HepG2 (cell line): ENCODE measurements at regions not wholly inside any gene's neighbourhood (a gene's known extent, or its start where the extent isn't known, plus 50 kb on each side); places are given as distances from the start of the nearest gene placed in this dataset.

ENCODE experiments used
- ATAC-seq: fragments of 200-7000 bp; cut with Tn5 transposase; 3 replicates; pipeline ENCODE4 v1.9.1; 2020; ENCODE audit warnings: mild to moderate bottlenecking, moderate library complexity
- BruUV-seq: library from RNA; stranded (reverse); fragments of 400-500 nt; replicated peaks from 2 replicates; lab custom pipeline; 2021; lab: Mats Ljungman, UMichigan
- CTCF ChIA-PET: fragments of 300-600 bp; formaldehyde crosslinking; extraction: SDS; loops from one replicate; lab custom pipeline; 2021; ENCODE audit warnings: low total read pairs, inconsistent platforms, low intra/inter-chr PET ratio; lab: Yijun Ruan, JAX
- POLR2A ChIA-PET: fragments of 350-600 bp; sonication (Branson Sonifier 250); formaldehyde crosslinking; loops from one replicate; lab custom pipeline; 2020; ENCODE audit warnings: antibody characterized with exemption, inconsistent platforms; lab: Yijun Ruan, JAX
- DNase-seq: peaks from one replicate; pipeline ENCODE4 v3.0.0-alpha.2; 2015; ENCODE audit warnings: low spot score
- FAIRE-seq: peaks from 3 replicates; lab custom pipeline; 2011; peaks lifted over from hg19 to GRCh38; lab: Jason Lieb, UNC
- H2AFZ ChIP-seq: one replicate; pipeline ENCODE4 v1.6.1; 2011; ENCODE audit warnings: low read length, inconsistent platforms
- H3K27ac ChIP-seq: fragments of 300-600 bp; 3 replicates; pipeline ENCODE4 v1.8.0; 2011; ENCODE audit warnings: mixed run types, mild to moderate bottlenecking, mixed read lengths, low read length, inconsistent platforms; ENCODE audit not compliant: insufficient read depth; ENCODE audit errors: extremely low read length
- H3K27me3 ChIP-seq, 2 experiments: fragments of 200-600 bp in 1 of 2; 2 replicates in 1 of 2; 3 replicates in 1 of 2; pipeline versions ENCODE4 v1.6.0 to v1.8.0; 2011; ENCODE audit warnings: low read length in 2 of 2, mild to moderate bottlenecking in 2 of 2, moderate library complexity in 2 of 2, inconsistent platforms in 1 of 2; ENCODE audit not compliant: insufficient read depth in 2 of 2, control insufficient read depth in 1 of 2
- H3K36me3 ChIP-seq, 2 experiments: fragments of 200-600 bp in 1 of 2; replicated peaks in 1 of 2; 2 replicates in 1 of 2; 3 replicates in 1 of 2; pipeline versions ENCODE4 v1.5.1 to v1.8.0; 2011; ENCODE audit warnings: low read length in 2 of 2, inconsistent platforms in 1 of 2; ENCODE audit not compliant: insufficient read depth in 2 of 2, control insufficient read depth in 1 of 2
- H3K4me1 ChIP-seq: 2 replicates; pipeline ENCODE4 v1.5.1; 2012; ENCODE audit warnings: low read length, inconsistent platforms; ENCODE audit not compliant: insufficient read depth
- H3K4me2 ChIP-seq: 2 replicates; pipeline ENCODE4 v1.6.0; 2011; ENCODE audit warnings: low read depth, low read length, inconsistent platforms
- H3K4me3 ChIP-seq, 3 experiments: fragments of 200-600 bp in 1 of 3; sonication (generic), shearing (Covaris generic) in 1 of 3; replicated peaks in 1 of 3; 2 replicates each; pipeline ENCODE4 v1.5.1; 2011 to 2016; ENCODE audit warnings: low read length in 3 of 3, inconsistent platforms in 2 of 3, low read depth in 2 of 3, mild to moderate bottlenecking in 2 of 3, control low read depth in 1 of 3, mixed read lengths in 1 of 3; ENCODE audit not compliant: insufficient read depth in 1 of 3
- H3K79me2 ChIP-seq: one replicate; pipeline ENCODE4 v1.6.1; 2011; ENCODE audit warnings: low read length, inconsistent platforms; ENCODE audit not compliant: insufficient read depth
- H3K9ac ChIP-seq: 2 replicates; pipeline ENCODE4 v1.6.0; 2011; ENCODE audit warnings: mild to moderate bottlenecking, low read depth, low read length, inconsistent platforms; ENCODE audit not compliant: insufficient read depth
- H3K9me3 ChIP-seq: 2 replicates; pipeline ENCODE4 v1.5.1; 2012; ENCODE audit warnings: mild to moderate bottlenecking, low read length
- H4K20me1 ChIP-seq: 2 replicates; pipeline ENCODE4 v1.6.0; 2011; ENCODE audit warnings: inconsistent platforms, mild to moderate bottlenecking, low read length, moderate library complexity; ENCODE audit not compliant: insufficient read depth
- ATF1 ChIP-seq: IDR thresholded peaks from 2 replicates; pipeline ENCODE4 v1.6.1; 2016; ENCODE audit warnings: mild to moderate bottlenecking, control low read depth
- GPN1 ChIP-seq: sonication (generic); formaldehyde crosslinking; IDR thresholded peaks from 2 replicates; pipeline ENCODE4 v1.5.1; 2020; ENCODE audit warnings: missing genetic modification reagents, borderline replicate concordance
- HMG20B ChIP-seq: conservative IDR thresholded peaks from 2 replicates; pipeline ENCODE4 v1.6.1; 2016; ENCODE audit warnings: missing genetic modification reagents, missing compliant biosample characterization
- HOXD1 ChIP-seq: sonication (generic); formaldehyde crosslinking; IDR thresholded peaks from 2 replicates; pipeline ENCODE4 v1.5.0; 2020; ENCODE audit warnings: missing genetic modification reagents
- PRPF4 ChIP-seq: fragments of 200-400 bp; formaldehyde crosslinking; IDR thresholded peaks from 2 replicates; pipeline ENCODE4 v1.6.1; 2016; ENCODE audit warnings: low read length, low read depth; ENCODE audit not compliant: poor library complexity, severe bottlenecking
- SP2 ChIP-seq: sonication (generic); formaldehyde crosslinking; IDR thresholded peaks from 2 replicates; pipeline ENCODE4 v1.5.1; 2020; ENCODE audit warnings: mild to moderate bottlenecking, missing genetic modification reagents
- ZFP62 ChIP-seq: sonication (generic); formaldehyde crosslinking; IDR thresholded peaks from 2 replicates; pipeline ENCODE4 v1.4.0; 2020; ENCODE audit warnings: missing genetic modification reagents
- ZNF232 ChIP-seq: sonication (generic); formaldehyde crosslinking; IDR thresholded peaks from 2 replicates; pipeline ENCODE4 v1.4.0; 2020; ENCODE audit warnings: missing genetic modification reagents, borderline replicate concordance
- ZNF329 ChIP-seq: sonication (generic); formaldehyde crosslinking; IDR thresholded peaks from 2 replicates; pipeline ENCODE4 v1.9.0; 2021; ENCODE audit warnings: low read depth, mild to moderate bottlenecking, missing genetic modification reagents
- WGBS: methylation state at CpG from one replicate; pipeline ENCODE4 v1.1.6; 2017; ENCODE audit warnings: low lambda C conversion rate; 5-methylcytosine and 5-hydroxymethylcytosine counted together
- in situ Hi-C: cut with HindIII; loops from 2 replicates; pipeline ENCODE4 v1.10.0; 2017; ENCODE audit warnings: low pct_unique_long_range_greater_than_20kb; ENCODE audit not compliant: extremely low pct_ligation_motif_present
- intact Hi-C: fragments of 100-400 bp; cut with micrococcal nuclease; formaldehyde crosslinking; loops from one replicate; pipeline ENCODE4 v1.10.0; 2022; ENCODE audit not compliant: unreplicated experiment
- TF ChIP-seq, protein P1 (sequence below): sonication (generic); formaldehyde crosslinking; IDR thresholded peaks from 2 replicates; pipeline ENCODE4 v1.5.0; 2020; ENCODE audit warnings: mild to moderate bottlenecking, missing genetic modification reagents, borderline replicate concordance
- TF ChIP-seq, protein P2 (sequence below): sonication (generic); formaldehyde crosslinking; IDR thresholded peaks from 2 replicates; pipeline ENCODE4 v1.8.1; 2022; ENCODE audit warnings: low read depth, mild to moderate bottlenecking, missing genetic modification reagents
- TF ChIP-seq, protein P3 (sequence below): sonication (generic); formaldehyde crosslinking; IDR thresholded peaks from 2 replicates; pipeline ENCODE4 v1.4.0; 2020; ENCODE audit warnings: missing genetic modification reagents

DNA sequence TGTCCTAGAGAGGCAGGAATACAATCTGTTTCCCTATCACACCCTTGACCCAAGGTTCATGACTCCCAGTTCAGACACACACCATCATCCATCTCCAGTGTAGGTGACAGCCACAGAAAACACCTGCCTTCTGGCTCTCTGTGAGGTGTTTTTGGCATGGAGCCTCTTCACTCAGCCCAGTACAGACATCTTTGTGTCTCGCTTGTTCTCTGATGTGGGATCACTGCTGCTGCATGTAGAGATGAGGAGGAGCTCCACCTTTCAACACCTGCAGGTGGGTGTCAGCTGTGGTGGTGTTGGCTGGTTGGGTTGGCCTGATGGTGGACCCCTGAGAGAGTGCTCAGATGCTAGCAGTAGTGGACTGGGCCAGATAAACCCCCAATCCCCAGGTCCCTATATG lies 916.7 kb upstream of the B3GALT2 start:
- no peak for TF ChIP-seq ZFP62
- no peak for TF ChIP-seq PRPF4
- no peak for TF ChIP-seq ZNF329 (CRISPR knock-in tag)
- no peak for TF ChIP-seq GPN1 (CRISPR knock-in tag)
- TF ChIP-seq, protein P1, sequence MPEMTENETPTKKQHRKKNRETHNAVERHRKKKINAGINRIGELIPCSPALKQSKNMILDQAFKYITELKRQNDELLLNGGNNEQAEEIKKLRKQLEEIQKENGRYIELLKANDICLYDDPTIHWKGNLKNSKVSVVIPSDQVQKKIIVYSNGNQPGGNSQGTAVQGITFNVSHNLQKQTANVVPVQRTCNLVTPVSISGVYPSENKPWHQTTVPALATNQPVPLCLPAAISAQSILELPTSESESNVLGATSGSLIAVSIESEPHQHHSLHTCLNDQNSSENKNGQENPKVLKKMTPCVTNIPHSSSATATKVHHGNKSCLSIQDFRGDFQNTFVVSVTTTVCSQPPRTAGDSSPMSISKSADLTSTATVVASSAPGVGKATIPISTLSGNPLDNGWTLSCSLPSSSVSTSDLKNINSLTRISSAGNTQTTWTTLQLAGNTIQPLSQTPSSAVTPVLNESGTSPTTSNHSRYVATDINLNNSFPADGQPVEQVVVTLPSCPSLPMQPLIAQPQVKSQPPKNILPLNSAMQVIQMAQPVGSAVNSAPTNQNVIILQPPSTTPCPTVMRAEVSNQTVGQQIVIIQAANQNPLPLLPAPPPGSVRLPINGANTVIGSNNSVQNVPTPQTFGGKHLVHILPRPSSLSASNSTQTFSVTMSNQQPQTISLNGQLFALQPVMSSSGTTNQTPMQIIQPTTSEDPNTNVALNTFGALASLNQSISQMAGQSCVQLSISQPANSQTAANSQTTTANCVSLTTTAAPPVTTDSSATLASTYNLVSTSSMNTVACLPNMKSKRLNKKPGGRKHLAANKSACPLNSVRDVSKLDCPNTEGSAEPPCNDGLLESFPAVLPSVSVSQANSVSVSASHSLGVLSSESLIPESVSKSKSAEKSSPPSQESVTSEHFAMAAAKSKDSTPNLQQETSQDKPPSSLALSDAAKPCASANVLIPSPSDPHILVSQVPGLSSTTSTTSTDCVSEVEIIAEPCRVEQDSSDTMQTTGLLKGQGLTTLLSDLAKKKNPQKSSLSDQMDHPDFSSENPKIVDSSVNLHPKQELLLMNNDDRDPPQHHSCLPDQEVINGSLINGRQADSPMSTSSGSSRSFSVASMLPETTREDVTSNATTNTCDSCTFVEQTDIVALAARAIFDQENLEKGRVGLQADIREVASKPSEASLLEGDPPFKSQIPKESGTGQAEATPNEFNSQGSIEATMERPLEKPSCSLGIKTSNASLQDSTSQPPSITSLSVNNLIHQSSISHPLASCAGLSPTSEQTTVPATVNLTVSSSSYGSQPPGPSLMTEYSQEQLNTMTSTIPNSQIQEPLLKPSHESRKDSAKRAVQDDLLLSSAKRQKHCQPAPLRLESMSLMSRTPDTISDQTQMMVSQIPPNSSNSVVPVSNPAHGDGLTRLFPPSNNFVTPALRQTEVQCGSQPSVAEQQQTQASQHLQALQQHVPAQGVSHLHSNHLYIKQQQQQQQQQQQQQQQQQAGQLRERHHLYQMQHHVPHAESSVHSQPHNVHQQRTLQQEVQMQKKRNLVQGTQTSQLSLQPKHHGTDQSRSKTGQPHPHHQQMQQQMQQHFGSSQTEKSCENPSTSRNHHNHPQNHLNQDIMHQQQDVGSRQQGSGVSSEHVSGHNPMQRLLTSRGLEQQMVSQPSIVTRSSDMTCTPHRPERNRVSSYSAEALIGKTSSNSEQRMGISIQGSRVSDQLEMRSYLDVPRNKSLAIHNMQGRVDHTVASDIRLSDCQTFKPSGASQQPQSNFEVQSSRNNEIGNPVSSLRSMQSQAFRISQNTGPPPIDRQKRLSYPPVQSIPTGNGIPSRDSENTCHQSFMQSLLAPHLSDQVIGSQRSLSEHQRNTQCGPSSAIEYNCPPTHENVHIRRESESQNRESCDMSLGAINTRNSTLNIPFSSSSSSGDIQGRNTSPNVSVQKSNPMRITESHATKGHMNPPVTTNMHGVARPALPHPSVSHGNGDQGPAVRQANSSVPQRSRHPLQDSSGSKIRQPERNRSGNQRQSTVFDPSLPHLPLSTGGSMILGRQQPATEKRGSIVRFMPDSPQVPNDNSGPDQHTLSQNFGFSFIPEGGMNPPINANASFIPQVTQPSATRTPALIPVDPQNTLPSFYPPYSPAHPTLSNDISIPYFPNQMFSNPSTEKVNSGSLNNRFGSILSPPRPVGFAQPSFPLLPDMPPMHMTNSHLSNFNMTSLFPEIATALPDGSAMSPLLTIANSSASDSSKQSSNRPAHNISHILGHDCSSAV, result no peak
- TF ChIP-seq, protein P2, sequence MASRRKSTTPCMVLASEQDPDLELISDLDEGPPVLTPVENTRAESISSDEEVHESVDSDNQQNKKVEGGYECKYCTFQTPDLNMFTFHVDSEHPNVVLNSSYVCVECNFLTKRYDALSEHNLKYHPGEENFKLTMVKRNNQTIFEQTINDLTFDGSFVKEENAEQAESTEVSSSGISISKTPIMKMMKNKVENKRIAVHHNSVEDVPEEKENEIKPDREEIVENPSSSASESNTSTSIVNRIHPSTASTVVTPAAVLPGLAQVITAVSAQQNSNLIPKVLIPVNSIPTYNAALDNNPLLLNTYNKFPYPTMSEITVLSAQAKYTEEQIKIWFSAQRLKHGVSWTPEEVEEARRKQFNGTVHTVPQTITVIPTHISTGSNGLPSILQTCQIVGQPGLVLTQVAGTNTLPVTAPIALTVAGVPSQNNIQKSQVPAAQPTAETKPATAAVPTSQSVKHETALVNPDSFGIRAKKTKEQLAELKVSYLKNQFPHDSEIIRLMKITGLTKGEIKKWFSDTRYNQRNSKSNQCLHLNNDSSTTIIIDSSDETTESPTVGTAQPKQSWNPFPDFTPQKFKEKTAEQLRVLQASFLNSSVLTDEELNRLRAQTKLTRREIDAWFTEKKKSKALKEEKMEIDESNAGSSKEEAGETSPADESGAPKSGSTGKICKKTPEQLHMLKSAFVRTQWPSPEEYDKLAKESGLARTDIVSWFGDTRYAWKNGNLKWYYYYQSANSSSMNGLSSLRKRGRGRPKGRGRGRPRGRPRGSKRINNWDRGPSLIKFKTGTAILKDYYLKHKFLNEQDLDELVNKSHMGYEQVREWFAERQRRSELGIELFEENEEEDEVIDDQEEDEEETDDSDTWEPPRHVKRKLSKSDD (CRISPR knock-in tag), result no peak
- no peak for TF ChIP-seq HOXD1 (CRISPR knock-in tag)
- TF ChIP-seq, protein P3, sequence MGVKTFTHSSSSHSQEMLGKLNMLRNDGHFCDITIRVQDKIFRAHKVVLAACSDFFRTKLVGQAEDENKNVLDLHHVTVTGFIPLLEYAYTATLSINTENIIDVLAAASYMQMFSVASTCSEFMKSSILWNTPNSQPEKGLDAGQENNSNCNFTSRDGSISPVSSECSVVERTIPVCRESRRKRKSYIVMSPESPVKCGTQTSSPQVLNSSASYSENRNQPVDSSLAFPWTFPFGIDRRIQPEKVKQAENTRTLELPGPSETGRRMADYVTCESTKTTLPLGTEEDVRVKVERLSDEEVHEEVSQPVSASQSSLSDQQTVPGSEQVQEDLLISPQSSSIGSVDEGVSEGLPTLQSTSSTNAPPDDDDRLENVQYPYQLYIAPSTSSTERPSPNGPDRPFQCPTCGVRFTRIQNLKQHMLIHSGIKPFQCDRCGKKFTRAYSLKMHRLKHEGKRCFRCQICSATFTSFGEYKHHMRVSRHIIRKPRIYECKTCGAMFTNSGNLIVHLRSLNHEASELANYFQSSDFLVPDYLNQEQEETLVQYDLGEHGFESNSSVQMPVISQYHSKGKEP (CRISPR knock-in tag), result no peak
- no peak for TF ChIP-seq HMG20B (CRISPR knock-in tag)
- no peak for TF ChIP-seq SP2 (CRISPR knock-in tag)
- no peak for TF ChIP-seq ATF1 (CRISPR knock-in tag)
- no peak for TF ChIP-seq ZNF232
- Histone ChIP-seq H3K4me3 (no peak overlapping the region), H3K79me2 (no peaks in the 10 kb centered on the region), H2AFZ (no peak overlapping the region), H3K27ac (no peak overlapping the region), H3K9me3 (no peaks in the 10 kb centered on the region), H3K4me2 (no peak overlapping the region), H3K4me1 (peaks cover 9% of the 10 kb centered on the region), H4K20me1 (no peaks in the 10 kb centered on the region), H3K36me3 (no peaks in the 10 kb centered on the region), H3K9ac (no peak overlapping the region), H3K27me3 (no peaks in the 10 kb centered on the region)
- ATAC-seq, result no peak
- CTCF ChIA-PET, result no interaction called here
- in situ Hi-C loops (no loop called here), intact Hi-C loops (no loop called here)
- no TSS peak for BruUV-seq
- DNase-seq, result no peak
- POLR2A ChIA-PET, result no interaction called here
- no peak for FAIRE-seq
- 0% methylated on average over 1 of the region's 1 CpG for WGBS
